ENCODE measurements at regions not wholly inside any gene's neighbourhood (a gene's known extent, or its start where the extent isn't known, plus 50 kb on each side); places are given as distances from the start of the nearest gene placed in this dataset.

- no peak for DNase-seq
Measured at GRCh38 chr5:84589926-84590325, 205.2 kb upstream of the EDIL3 start.

DNA sequence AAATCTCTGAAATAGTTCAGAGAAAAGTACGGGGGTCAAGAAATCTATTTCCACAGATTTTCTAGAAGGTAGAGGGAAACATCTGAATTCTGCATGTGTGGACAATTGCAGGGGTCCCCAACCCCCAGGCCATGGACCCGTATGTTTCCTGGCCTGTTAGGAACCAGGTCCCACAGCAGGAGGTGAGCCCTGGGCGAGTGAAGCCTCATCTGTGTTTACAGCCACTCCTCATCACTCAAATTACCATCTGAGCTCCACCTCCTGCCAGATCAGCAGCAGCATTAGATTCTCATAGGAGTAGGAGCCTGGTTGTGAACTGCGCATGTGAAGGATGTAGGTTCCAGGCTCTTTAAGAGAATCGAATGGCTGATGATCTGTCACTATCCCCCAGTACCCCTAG, 200.5 kb upstream of the EDIL3 start:
- no peak for DNase-seq

- DNase-seq: no peak
Measured at GRCh38 chr5:84578226-84578625, 193.5 kb upstream of the EDIL3 start.

DNA sequence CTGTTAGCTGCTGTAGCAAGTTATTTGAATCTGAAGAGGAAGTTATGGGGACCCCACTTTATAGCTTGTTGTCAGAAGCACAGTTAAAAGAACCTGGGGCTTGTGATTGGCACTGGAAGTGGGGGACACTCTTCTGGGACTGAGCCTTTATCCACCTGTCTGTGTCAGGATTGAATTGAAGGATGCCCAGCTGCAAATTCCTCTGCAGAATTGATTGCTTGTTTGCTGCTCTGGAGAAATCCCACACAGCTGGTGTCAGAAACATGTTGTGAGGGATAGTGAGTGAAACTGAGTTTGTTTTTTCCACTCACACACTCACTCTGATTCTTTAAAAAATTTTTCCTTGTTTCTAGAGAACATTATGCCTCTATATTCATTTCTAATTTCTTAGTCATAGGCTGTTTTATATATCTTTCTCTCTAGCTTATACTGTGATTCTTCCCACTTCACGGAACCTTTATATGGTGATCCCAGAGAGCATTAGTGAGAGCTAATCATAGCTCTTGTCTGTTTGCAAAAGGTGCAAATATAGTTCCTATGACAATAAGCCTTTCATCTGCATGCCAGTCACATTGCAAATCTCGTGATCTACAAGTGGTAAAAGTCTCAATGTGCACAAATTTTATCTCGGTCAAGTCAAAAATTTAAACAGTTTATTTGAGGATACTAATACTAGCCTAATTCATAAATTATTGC, 188.5 kb upstream of the EDIL3 start:
- DNase-seq: no peak

DNA sequence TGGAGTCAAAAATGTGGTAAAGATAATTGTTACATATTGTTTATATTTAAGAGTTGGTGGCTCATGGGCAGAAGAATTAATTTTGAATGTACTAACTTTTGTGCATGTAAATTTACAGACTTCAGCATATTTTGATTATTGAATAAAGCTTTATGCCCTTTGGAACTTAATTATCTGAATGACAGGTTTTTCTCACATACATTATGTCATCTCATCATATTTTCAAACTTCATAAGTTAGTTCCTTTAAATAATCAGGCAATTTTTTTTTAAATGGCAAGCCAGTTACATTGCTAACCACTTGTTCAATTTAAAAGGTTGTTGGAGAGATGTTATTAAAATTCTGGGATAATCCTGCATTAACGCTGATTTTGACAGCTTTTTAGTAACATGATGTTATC, 184.6 kb upstream of the EDIL3 start:
- DNase-seq: no peak

DNA sequence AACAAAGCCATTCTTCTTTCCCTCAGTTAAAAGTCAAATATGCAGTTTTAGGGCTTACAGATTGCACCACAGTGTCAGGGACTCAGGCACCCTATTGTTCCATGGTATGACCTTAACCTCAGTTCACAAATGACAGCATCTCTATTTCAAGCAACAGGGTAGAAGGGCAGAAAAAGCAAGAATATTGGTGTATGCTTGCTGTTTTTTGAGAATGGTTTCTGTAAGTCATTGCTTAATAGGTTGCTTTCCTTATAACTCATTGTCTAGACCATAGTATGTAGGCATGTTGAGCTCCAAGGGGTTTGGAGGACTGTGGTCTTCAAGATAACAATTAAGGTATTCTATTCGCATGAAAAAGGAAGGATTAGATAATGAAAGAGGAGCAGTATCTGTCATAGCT, 183.5 kb upstream of the EDIL3 start:
- no peak for DNase-seq

- DNase-seq: no peak
Measured at GRCh38 chr5:84565866-84566265, 181.2 kb upstream of the EDIL3 start.

GRCh38 chr5:84564321-84565075, 179.8 kb upstream of the EDIL3 start:
- DNase-seq: peak; percentile 87

DNA sequence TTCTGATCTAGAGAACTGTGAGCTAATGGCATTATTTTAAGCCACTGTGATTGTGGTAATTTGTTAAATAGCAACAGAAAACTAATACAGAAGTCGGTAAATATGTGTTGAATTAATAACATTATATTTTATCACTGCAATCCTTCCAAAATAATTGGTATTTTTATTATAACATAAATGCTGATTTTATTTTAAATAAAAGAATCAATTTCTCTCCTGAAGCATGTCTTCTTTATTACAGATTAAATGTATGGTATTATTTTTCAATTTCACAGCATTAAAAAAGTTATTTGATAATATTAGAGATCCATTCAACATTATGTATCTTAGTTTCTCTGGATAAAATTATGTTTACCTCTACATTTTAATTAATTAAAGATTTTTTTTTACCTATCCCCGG, 165.5 kb upstream of the EDIL3 start:
- DNase-seq: no peak

DNA sequence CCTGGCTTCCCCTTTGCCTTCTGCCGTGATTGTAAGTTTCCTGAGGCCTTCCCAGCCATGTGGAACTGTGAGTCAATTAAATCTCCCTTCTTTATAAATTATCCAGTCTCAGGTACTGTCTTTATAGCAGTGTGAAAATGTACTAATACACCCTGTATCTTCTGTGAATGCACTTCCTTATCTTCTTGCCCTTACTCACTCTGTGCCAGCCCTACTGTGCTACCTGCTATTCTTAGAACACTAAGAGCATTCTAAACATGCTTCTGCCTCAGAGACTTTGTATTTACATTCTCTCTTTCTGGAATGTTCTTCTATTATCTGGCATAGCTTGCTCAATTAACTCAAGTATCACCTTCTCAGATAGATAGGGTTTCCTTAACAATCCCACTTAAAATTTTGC, 164.4 kb upstream of the EDIL3 start:
- no peak for DNase-seq

- DNase-seq: no peak
Measured at GRCh38 chr5:84546686-84547085, 162.0 kb upstream of the EDIL3 start.

- no peak for DNase-seq
Measured at GRCh38 chr5:84536797-84537196, 152.1 kb upstream of the EDIL3 start.

DNA sequence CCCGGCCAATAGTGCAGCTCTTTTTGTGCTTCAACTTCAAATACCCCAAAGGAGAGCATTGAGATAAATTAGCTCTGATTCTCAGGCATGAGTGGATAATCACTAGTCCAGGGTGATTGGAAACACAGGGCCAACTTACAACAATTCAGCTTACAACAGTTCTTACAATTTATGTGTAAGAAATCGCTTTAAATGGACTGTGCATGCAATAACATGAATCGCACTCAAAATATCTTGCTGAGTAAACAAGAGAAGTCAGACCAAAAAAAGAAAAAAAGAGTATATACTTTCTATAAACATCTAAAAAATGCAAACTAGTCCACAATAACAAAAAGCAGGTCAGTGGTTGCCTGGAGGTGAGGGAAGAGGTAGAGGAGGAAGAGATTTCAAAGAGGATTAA, 150.6 kb upstream of the EDIL3 start:
- no peak for DNase-seq

DNA sequence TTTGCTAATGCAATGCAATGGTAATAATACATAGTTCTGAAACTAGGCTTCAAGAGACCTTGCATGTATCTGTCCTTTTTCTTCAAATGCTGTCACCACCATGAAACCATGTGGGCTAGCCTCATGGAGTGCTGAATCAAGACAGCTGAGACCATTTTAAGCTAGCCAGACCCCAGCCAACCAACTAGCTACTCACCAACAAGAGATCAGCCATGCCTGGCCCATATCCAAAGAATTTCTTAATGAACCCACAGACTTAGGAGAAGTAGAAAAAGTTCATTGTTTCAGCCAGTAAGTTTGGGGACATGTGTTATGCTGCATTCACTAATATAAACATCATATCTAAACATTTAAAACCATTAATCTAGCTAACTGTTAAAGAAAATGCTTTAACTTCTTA, 139.8 kb upstream of the EDIL3 start:
- DNase-seq: no peak

DNA sequence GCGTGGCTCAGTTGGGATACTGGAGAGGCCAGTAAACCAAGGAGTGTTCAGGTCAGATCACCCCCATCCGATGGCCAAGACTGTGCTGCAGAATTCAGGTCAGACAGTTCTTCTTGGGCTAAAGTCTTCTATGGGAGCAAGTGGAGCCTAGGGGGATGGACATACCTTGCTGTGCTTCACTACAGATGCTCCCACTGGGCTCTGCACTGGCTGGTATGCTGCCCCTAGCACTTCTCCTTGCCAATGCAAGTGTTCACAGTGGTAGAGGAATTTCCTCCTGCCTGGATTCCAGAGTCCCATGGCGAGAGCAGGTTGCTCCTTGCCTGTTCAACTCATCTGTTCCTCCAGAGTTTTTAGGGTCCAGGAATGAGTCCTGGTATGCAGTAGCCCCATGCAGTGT, 134.2 kb upstream of the EDIL3 start:
- no peak for DNase-seq

- no peak for DNase-seq
Measured at GRCh38 chr5:84518370-84518769, 133.7 kb upstream of the EDIL3 start.

GRCh38 chr5:84506625-84507024, 121.9 kb upstream of the EDIL3 start:
- DNase-seq: no peak

DNA sequence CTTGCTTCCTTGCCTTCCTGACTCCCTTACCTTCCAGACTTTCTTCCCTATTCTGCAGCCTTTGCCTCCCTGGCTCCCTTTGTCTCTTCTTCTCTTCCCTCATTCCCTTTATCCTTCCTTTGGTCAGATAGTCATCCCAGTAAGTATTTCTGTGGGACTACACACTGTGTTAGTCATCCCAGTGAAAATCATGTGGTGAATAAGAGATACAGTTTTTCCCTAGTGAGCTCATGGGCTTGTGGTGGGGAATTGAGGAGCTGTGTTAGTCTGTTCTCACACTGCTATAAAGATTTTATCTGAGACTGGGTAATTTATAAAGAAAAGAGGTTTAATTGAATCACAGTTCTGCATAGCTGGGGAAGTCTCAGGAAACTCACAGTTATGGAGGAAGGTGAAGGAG, 109.8 kb upstream of the EDIL3 start:
- DNase-seq: no peak

DNA sequence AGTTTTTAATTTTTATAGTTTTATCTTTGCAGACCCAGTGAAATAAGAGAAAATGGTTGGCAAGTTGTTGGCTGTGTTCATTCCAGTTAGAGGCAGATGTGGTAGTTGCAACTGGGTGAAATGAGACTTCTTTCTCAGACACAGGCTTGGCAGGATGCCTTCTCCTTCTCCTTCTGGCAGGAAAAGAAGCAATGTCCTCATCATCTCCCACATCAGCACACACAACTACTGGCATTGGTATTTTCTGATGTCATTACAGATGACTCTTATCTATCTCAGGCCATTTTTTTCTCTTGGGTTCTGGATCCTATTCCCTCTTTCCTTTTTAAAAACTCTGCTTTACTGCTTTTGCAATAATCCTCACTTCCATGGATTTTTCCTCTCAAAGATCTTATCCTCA, 103.3 kb upstream of the EDIL3 start:
- no peak for DNase-seq

DNA sequence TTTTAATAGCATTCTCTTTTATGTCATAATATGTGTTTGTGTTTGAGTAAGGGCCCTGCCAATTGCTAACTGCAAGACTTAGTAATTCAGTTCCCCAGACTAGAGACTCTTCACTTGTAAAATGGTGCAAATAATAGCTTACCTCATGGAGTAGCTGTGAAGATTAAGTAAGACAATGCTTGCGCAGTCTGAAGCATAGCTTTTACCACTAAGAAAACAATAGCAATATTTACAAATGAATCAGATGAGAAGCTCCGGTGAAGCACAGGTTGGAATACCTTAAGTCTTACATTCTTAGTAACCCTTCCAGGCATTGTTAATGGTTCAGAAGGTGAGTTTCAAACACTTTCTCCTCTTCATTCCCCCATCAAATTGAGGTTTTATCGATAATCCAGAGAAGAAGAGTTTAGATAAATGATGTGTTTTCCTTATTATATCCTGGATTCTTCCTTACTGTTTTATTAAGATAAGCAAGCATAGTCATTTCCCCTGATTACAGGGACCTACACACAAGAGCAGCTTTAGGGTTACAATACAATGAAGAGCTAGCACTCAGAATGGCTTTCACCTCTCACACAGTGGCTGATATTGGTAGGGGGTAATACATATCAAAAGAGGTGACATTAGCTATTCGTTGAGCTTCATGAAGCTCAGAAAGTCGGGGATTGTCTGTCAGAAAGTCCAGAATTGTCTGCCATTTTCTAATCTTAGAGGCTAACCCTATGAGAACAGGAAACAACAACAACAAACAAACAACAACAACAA, 96.4 kb upstream of the EDIL3 start:
- no peak for DNase-seq

- DNase-seq: no peak
Measured at GRCh38 chr5:84478603-84479002, 93.9 kb upstream of the EDIL3 start.

DNA sequence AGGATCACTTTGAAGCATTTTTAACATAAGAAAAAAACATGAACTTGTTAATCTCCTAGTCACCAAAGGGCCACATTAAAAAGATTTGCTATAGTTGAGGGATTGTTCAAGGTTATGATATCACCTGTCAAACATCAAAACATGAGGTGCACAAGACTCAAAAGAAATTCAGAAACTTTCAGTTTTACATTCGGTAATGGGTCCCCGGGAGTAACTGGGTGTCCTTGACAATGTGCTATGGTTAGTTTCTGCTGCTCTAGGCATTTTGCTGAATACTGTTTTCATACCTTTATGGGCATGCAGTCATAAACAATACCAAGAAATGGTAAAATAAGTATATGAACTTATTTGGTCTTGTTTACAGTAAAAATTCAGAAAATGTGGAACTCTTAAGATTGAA, 92.8 kb upstream of the EDIL3 start:
- no peak for DNase-seq

- no peak for DNase-seq
Measured at GRCh38 chr5:84474126-84474525, 89.4 kb upstream of the EDIL3 start.

- no peak for DNase-seq
Measured at GRCh38 chr5:84453405-84453804, 68.7 kb upstream of the EDIL3 start.
